DOHH2 (cell line): ENCODE measurements at regions not wholly inside any gene's neighbourhood (a gene's known extent, or its start where the extent isn't known, plus 50 kb on each side); places are given as distances from the start of the nearest gene placed in this dataset.

Experiments used
- CTCF ChIP-seq: fragments of 200-600 bp; sonication (generic); IDR thresholded peaks from one replicate; pipeline ENCODE4 v1.5.1; 2014; ENCODE audit warnings: antibody characterized with exemption, mild to moderate bottlenecking, low read depth, low read length; ENCODE audit not compliant: poor library complexity, severe bottlenecking
- EZH2phosphoT487 ChIP-seq: fragments of 200-600 bp; sonication (generic); IDR thresholded peaks from 2 replicates; pipeline ENCODE4 v1.6.1; 2017; ENCODE audit warnings: borderline replicate concordance, mild to moderate bottlenecking, antibody characterized with exemption, low read length, moderate library complexity, mixed read lengths

GRCh38 chr2:41127351-41127750, 675.5 kb upstream of the SLC8A1 start:
- no peak for TF ChIP-seq CTCF
- TF ChIP-seq EZH2phosphoT487 = no peak
